B cell (primary cell): ENCODE measurements at regions not wholly inside any gene's neighbourhood (a gene's known extent, or its start where the extent isn't known, plus 50 kb on each side); places are given as distances from the start of the nearest gene placed in this dataset.

Experiments
- ATAC-seq: fragments of 200-7000 bp; cut with Tn5 transposase; one replicate; pipeline ENCODE4 v1.10.0; 2021; ENCODE audit warnings: low read depth, mild to moderate bottlenecking, moderate number of reproducible peaks, moderate library complexity
- CTCF ChIA-PET: fragments of 350-600 bp; sonication (Branson Sonifier 250); formaldehyde crosslinking; loops from one replicate; lab custom pipeline; 2021; ENCODE audit warnings: antibody characterized with exemption, inconsistent platforms; lab: Charles Lee
- POLR2A ChIA-PET: fragments of 350-600 bp; sonication (Branson Sonifier 250); formaldehyde crosslinking; loops from one replicate; lab custom pipeline; 2021; ENCODE audit warnings: antibody characterized with exemption; lab: Charles Lee
- DNase-seq: peaks from one replicate; pipeline ENCODE4 v3.0.0; 2013
- H2AFZ ChIP-seq: 2 replicates; pipeline ENCODE4 v1.6.1; 2012; ENCODE audit warnings: mild to moderate bottlenecking, low read depth, low read length; ENCODE audit not compliant: insufficient read depth, poor library complexity, severe bottlenecking
- H3K27ac ChIP-seq, 2 donors: 1 replicate in 1 of 2; 2 replicates in 1 of 2; pipeline ENCODE4 v1.5.1; 2012 to 2013; ENCODE audit warnings: low read length in 2 of 2, mild to moderate bottlenecking in 2 of 2, moderate library complexity in 1 of 2
- H3K27me3 ChIP-seq, 4 experiments: fragments of 200-600 bp in 1 of 4; sonication (generic) in 1 of 4; replicated peaks in 1 of 4; 1 replicate in 2 of 4; 2 replicates in 2 of 4; pipeline versions ENCODE4 v1.6.1 to v1.7.0; 2013 to 2016; ENCODE audit warnings: low read length in 3 of 4, mild to moderate bottlenecking in 2 of 4, mixed read lengths in 1 of 4, moderate library complexity in 1 of 4; ENCODE audit not compliant: insufficient read depth in 4 of 4, control insufficient read depth in 3 of 4; ENCODE audit errors: control extremely low read depth in 1 of 4
- H3K36me3 ChIP-seq, 2 experiments: replicated peaks in 1 of 2; 1 replicate in 1 of 2; 2 replicates in 1 of 2; pipeline versions ENCODE4 v1.6.1 to v1.7.1; 2013; ENCODE audit warnings: low read length in 1 of 2; ENCODE audit not compliant: insufficient read depth in 2 of 2, control insufficient read depth in 1 of 2; ENCODE audit errors: control extremely low read depth in 1 of 2, extremely low read depth in 1 of 2
- H3K4me1 ChIP-seq, 2 donors: fragments of 200-600 bp in 1 of 2; sonication (generic) in 1 of 2; 1 replicate in 1 of 2; 2 replicates in 1 of 2; pipeline versions ENCODE4 v1.5.1 to v1.6.1; 2013 to 2017; ENCODE audit warnings: low read length in 2 of 2; ENCODE audit not compliant: control insufficient read depth in 2 of 2, insufficient read depth in 2 of 2
- H3K4me2 ChIP-seq: replicated peaks from 2 replicates; pipeline ENCODE3; 2012; ENCODE audit warnings: mild to moderate bottlenecking, low read depth, low read length; ENCODE audit not compliant: poor library complexity, severe bottlenecking
- H3K4me3 ChIP-seq, 5 experiments: fragments of 200-600 bp in 1 of 5; sonication (generic) in 1 of 5; 1 replicate in 3 of 5; 2 replicates in 2 of 5; pipeline versions ENCODE4 v1.5.1 to v1.7.0; 2011 to 2016; ENCODE audit warnings: low read length in 4 of 5, mild to moderate bottlenecking in 4 of 5, low read depth in 2 of 5, control low read depth in 1 of 5, moderate library complexity in 1 of 5; ENCODE audit not compliant: insufficient read depth in 1 of 5; ENCODE audit errors: control extremely low read depth in 1 of 5, extremely low read depth in 1 of 5
- H3K79me2 ChIP-seq: fragments of 200-600 bp; sonication (generic); one replicate; pipeline ENCODE4 v1.6.0; 2016; ENCODE audit warnings: low read length; ENCODE audit not compliant: control insufficient read depth, insufficient read depth
- H3K9ac ChIP-seq: fragments of 200-600 bp; sonication (generic); 2 replicates; pipeline ENCODE4 v1.6.1; 2017; ENCODE audit warnings: mild to moderate bottlenecking, low read length, moderate library complexity
- H3K9me3 ChIP-seq, 3 donors: one replicate each; pipeline versions ENCODE4 v1.6.1 to v1.7.1; 2013; ENCODE audit warnings: low read length in 2 of 3; ENCODE audit not compliant: control insufficient read depth in 2 of 3, insufficient read depth in 1 of 3; ENCODE audit errors: control extremely low read depth in 1 of 3
- H4K20me1 ChIP-seq: 2 replicates; pipeline ENCODE4 v1.6.0; 2012; ENCODE audit warnings: mild to moderate bottlenecking, low read length; ENCODE audit not compliant: insufficient read depth, control insufficient read depth, poor library complexity, severe bottlenecking
- H3K27ac Mint-ChIP-seq: one replicate; pipeline ENCODE4 v1.8.0; 2021; ENCODE audit warnings: mixed read lengths
- H3K27me3 Mint-ChIP-seq: one replicate; pipeline ENCODE4 v1.8.0; 2021; ENCODE audit warnings: mixed read lengths
- H3K4me1 Mint-ChIP-seq: one replicate; pipeline ENCODE4 v1.8.0; 2021; ENCODE audit warnings: mixed read lengths
- H3K4me3 Mint-ChIP-seq: one replicate; pipeline ENCODE4 v1.8.0; 2021; ENCODE audit warnings: mixed read lengths
- H3K9me3 Mint-ChIP-seq: one replicate; pipeline ENCODE4 v1.8.0; 2022; ENCODE audit warnings: mixed read lengths; ENCODE audit not compliant: insufficient read depth
- CTCF ChIP-seq: fragments of 200-600 bp; IDR thresholded peaks from one replicate; pipeline ENCODE4 v1.8.0; 2022; ENCODE audit warnings: antibody characterized with exemption, mild to moderate bottlenecking
- EZH2 ChIP-seq: IDR thresholded peaks from 2 replicates; pipeline ENCODE4 v1.6.1; 2012; ENCODE audit warnings: borderline replicate concordance, low read depth, mild to moderate bottlenecking, moderate library complexity, low read length; ENCODE audit not compliant: insufficient read depth, poor library complexity, severe bottlenecking
- WGBS: methylation state at CpG from one replicate; pipeline ENCODE4 v1.1.5; 2013; ENCODE audit warnings: missing lambda C conversion rate; ENCODE audit not compliant: insufficient coverage; 5-methylcytosine and 5-hydroxymethylcytosine counted together
- intact Hi-C: fragments of 100-400 bp; cut with micrococcal nuclease; formaldehyde crosslinking; loops from one replicate; pipeline ENCODE4 v1.10.0; 2022

- Mint-ChIP-seq H3K4me1 (peaks cover 14% of the 10 kb centered on the region), H3K9me3 (peaks cover 8% of the 10 kb centered on the region), H3K4me3 (no peak overlapping the region), H3K27me3 (peaks cover 65% of the 10 kb centered on the region), H3K27ac (no peak overlapping the region)
- DNase-seq (no peak), ATAC-seq (no peak)
- Histone ChIP-seq H3K36me3 (no peaks in the 10 kb centered on the region), H2AFZ (no peak overlapping the region), H3K4me2 (no peak overlapping the region), H3K79me2 (no peaks in the 10 kb centered on the region), H4K20me1 (no peaks in the 10 kb centered on the region), H3K27me3 (peaks cover 2 to 48% (median 35%) of the 10 kb centered on the region in 4 experiments), H3K27ac (no peak overlapping the region), H3K9ac (no peak overlapping the region), H3K4me3 (no peak overlapping the region), H3K9me3 (peaks cover 7 to 20% (median 17%) of the 10 kb centered on the region in 3 donors), H3K4me1 (peaks cover 20 to 21% of the 10 kb centered on the region in 2 donors)
- WGBS: no CpG with 5 or more reads among the region's 1 CpG
- ChIA-PET CTCF (interaction anchor here (1.1 to 1.3 kb wide), 2 partner anchors 34 to 36 kb away, joined by 3 to 12 read pairs; no protein-coding TSS in a partner anchor), POLR2A (no interaction called here)
- intact Hi-C loops: no loop called here
- TF ChIP-seq CTCF: no peak
- TF ChIP-seq EZH2: no peak
These were observed 225.8 kb downstream of the MEF2C start for GRCh38 chr5:88657136-88657535.

- H3K27ac Mint-ChIP-seq: no peak overlapping the region
- DNase-seq: no peak
- Histone ChIP-seq H3K27me3 (peaks cover 2 to 49% (median 30%) of the 10 kb centered on the region in 4 experiments), H3K4me2 (no peak overlapping the region), H3K79me2 (no peaks in the 10 kb centered on the region), H3K9me3 (peaks cover 4 to 20% (median 11%) of the 10 kb centered on the region in 3 donors), H3K27ac (no peak overlapping the region), H3K4me3 (no peak overlapping the region), H3K4me1 (peaks cover 19 to 20% of the 10 kb centered on the region in 2 donors), H3K36me3 (no peaks in the 10 kb centered on the region), H3K9ac (no peak overlapping the region), H2AFZ (no peak overlapping the region), H4K20me1 (no peaks in the 10 kb centered on the region)
- ChIA-PET CTCF (no interaction called here), POLR2A (no interaction called here)
- peaks cover 65% of the 10 kb centered on the region for H3K27me3 Mint-ChIP-seq
- TF ChIP-seq EZH2 (no peak), CTCF (no peak)
- no peak overlapping the region for H3K4me3 Mint-ChIP-seq
- intact Hi-C loops: no loop called here
- no peak for ATAC-seq
- WGBS: 40% methylated on average over 1 of the region's 5 CpGs
- H3K4me1 Mint-ChIP-seq: peaks cover 12% of the 10 kb centered on the region
- peaks cover 8% of the 10 kb centered on the region for H3K9me3 Mint-ChIP-seq
These were observed 226.6 kb downstream of the MEF2C start for GRCh38 chr5:88656221-88656950.
